ENCODE measurements at regions not wholly inside any gene's neighbourhood (a gene's known extent, or its start where the extent isn't known, plus 50 kb on each side); places are given as distances from the start of the nearest gene placed in this dataset.
A peak's percentile ranks its signal among the peaks of the same experiment; 100 is the strongest.
"Not testable (repeated sequence)": the region's sequence is repeated elsewhere in the genome, so short reads cannot be mapped to it uniquely, and the experiment has no call there.

GRCh38 chr10:9140373-9140772 is 1085.9 kb downstream of the GATA3 start:
- Histone ChIP-seq H3K36me3 (ENCODE audit: low read depth) (no peaks in the 10 kb centered on the region), H3K4me3 (no peak overlapping the region), H3K9me3 (no peaks in the 10 kb centered on the region), H3K4me1 (ENCODE audit: low read depth) (no peaks in the 10 kb centered on the region)
- no peak for DNase-seq
- ATAC-seq, result no peak
- intact Hi-C loops (cut with DNase I, micrococcal nuclease), result no loop called here
- no peak for TF ChIP-seq CTCF (IDR thresholded peaks at IDR 0.05)

- H3K4me1 ChIP-seq (ENCODE audit: low read depth), result no peaks in the 10 kb centered on the region
- DNase-seq, result peak in 2 of 3 donors; percentile 31
- intact Hi-C loops (cut with DNase I, micrococcal nuclease), result no loop called here
- no peak for TF ChIP-seq CTCF (IDR thresholded peaks at IDR 0.05)
- H3K4me3 ChIP-seq, result no peak overlapping the region
- H3K9me3 ChIP-seq, result no peaks in the 10 kb centered on the region
- no peaks in the 10 kb centered on the region for H3K36me3 ChIP-seq (ENCODE audit: low read depth)
- ATAC-seq, result peak; percentile 37
These were observed 1093.0 kb downstream of the GATA3 start for GRCh38 chr10:9147475-9147874.

GRCh38 chr10:9149134-9149533 is 1094.6 kb downstream of the GATA3 start:
- no peaks in the 10 kb centered on the region for H3K9me3 ChIP-seq
- no peak overlapping the region for H3K4me3 ChIP-seq
- ATAC-seq (no peak), DNase-seq (no peak)
- TF ChIP-seq CTCF (IDR thresholded peaks at IDR 0.05), result no peak
- intact Hi-C loops (cut with DNase I, micrococcal nuclease), result no loop called here
- H3K36me3 ChIP-seq (ENCODE audit: low read depth), result no peaks in the 10 kb centered on the region
- no peaks in the 10 kb centered on the region for H3K4me1 ChIP-seq (ENCODE audit: low read depth)

GRCh38 chr10:9153057-9153456 is 1098.6 kb downstream of the GATA3 start:
- H3K4me3 ChIP-seq; H3K9me3 ChIP-seq; H3K36me3 ChIP-seq (ENCODE audit: low read depth); intact Hi-C loops (cut with DNase I, micrococcal nuclease); DNase-seq; ATAC-seq; H3K4me1 ChIP-seq (ENCODE audit: low read depth): not testable (repeated sequence)

- ATAC-seq (no peak), DNase-seq (no peak)
- Histone ChIP-seq H3K9me3 (peaks cover 8% of the 10 kb centered on the region), H3K36me3 (ENCODE audit: low read depth) (no peaks in the 10 kb centered on the region), H3K4me1 (ENCODE audit: low read depth) (no peaks in the 10 kb centered on the region), H3K4me3 (no peak overlapping the region)
- no peak for TF ChIP-seq CTCF (IDR thresholded peaks at IDR 0.05)
- intact Hi-C loops (cut with DNase I, micrococcal nuclease), result no loop called here
These were observed 1103.2 kb downstream of the GATA3 start for GRCh38 chr10:9157656-9158055.

GRCh38 chr10:9158675-9159074 is 1104.2 kb downstream of the GATA3 start:
- Histone ChIP-seq H3K9me3 (peaks cover 8% of the 10 kb centered on the region), H3K36me3 (ENCODE audit: low read depth) (no peaks in the 10 kb centered on the region), H3K4me3 (no peak overlapping the region), H3K4me1 (ENCODE audit: low read depth) (no peaks in the 10 kb centered on the region)
- ATAC-seq (no peak), DNase-seq (no peak)
- intact Hi-C loops (cut with DNase I, micrococcal nuclease), result no loop called here
- TF ChIP-seq CTCF (IDR thresholded peaks at IDR 0.05), result no peak

Data from mucosa of descending colon (tissue), 3 donors.